ENCODE measurements at regions not wholly inside any gene's neighbourhood (a gene's known extent, or its start where the extent isn't known, plus 50 kb on each side); places are given as distances from the start of the nearest gene placed in this dataset.

DNA sequence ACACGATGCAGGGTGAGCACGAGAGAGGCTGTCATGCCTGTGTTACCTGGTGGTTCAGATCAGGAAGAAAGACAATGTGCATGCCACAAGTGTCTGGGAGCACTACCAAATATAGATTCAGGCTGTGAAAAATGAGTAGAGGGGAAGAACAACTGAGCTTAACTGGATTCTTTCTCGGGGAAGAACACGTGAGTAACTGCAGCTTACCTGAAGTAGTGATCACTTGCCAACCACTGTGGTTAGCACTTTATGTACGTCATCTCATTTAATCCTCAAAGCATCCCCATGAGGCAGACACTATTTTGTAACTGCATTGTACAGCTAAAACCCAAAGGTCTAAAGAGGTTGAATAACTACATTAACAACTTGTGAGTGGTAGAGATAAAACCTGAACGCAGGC, 746.2 kb downstream of the TUSC7 start:
- Mint-ChIP-seq H3K27ac (no peak overlapping the region), H3K36me3 (ENCODE audit: low read depth) (no peaks in the 10 kb centered on the region), H3K9me3 (no peaks in the 10 kb centered on the region), H3K4me3 (no peak overlapping the region), H3K4me1 (no peaks in the 10 kb centered on the region), H3K27me3 (no peaks in the 10 kb centered on the region)
- no peak for DNase-seq
- intact Hi-C loops (cut with micrococcal nuclease): no loop called here
- no peak for ATAC-seq (ENCODE audit: low read depth)
- ChIA-PET CTCF (no interaction called here), POLR2A (no interaction called here)
- TF ChIP-seq, protein P1, sequence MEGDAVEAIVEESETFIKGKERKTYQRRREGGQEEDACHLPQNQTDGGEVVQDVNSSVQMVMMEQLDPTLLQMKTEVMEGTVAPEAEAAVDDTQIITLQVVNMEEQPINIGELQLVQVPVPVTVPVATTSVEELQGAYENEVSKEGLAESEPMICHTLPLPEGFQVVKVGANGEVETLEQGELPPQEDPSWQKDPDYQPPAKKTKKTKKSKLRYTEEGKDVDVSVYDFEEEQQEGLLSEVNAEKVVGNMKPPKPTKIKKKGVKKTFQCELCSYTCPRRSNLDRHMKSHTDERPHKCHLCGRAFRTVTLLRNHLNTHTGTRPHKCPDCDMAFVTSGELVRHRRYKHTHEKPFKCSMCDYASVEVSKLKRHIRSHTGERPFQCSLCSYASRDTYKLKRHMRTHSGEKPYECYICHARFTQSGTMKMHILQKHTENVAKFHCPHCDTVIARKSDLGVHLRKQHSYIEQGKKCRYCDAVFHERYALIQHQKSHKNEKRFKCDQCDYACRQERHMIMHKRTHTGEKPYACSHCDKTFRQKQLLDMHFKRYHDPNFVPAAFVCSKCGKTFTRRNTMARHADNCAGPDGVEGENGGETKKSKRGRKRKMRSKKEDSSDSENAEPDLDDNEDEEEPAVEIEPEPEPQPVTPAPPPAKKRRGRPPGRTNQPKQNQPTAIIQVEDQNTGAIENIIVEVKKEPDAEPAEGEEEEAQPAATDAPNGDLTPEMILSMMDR (IDR thresholded peaks at IDR 0.05): no peak

DNA sequence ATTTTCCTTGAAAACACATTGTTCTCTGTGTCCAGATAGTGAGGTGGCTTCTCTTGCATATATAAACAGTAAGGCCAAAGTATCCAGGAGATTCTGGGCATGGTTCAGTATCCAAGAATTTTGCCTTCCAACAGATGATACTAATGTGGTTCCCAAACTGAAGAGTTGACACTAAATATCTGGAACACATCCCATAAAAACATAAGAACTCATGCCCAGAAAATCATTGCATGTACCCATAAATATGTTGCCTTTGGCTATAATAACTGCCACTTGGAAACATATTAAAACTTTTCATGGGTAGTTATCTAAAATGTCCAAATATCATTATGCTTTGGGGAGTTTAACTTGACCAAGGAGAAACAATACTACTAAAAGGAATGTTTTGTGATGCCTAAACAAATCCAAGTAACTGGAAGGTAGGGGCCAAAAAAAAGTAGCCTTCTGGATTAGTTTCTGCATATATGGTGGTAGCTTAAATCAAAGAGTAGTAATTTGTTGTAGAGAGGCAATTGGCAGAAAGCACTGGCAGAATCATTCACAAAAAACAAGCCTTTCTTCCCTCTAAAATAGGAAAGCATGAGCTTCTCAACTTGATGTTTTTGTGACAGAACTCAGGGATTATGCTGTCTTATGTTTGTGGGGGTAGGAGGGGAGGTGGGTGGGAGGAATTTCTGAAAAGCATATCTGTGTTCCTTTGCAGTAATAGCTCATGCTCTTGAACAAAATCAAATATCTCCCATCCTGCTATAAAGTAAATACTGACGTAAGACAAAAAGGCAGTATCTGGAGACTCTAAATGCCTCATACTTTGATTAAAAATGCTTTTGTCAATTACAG, 753.9 kb downstream of the TUSC7 start:
- H3K27me3 Mint-ChIP-seq: no peaks in the 10 kb centered on the region
- ATAC-seq (ENCODE audit: low read depth) (no peak), DNase-seq (no peak)
- no peaks in the 10 kb centered on the region for H3K9me3 Mint-ChIP-seq
- ChIA-PET POLR2A (no interaction called here), CTCF (no interaction called here)
- intact Hi-C loops (cut with micrococcal nuclease): no loop called here
- H3K36me3 Mint-ChIP-seq (ENCODE audit: low read depth): no peaks in the 10 kb centered on the region
- no peak overlapping the region for H3K4me3 Mint-ChIP-seq
- H3K4me1 Mint-ChIP-seq: no peaks in the 10 kb centered on the region
- TF ChIP-seq, protein P1 (IDR thresholded peaks at IDR 0.05): no peak
- no peak overlapping the region for H3K27ac Mint-ChIP-seq

DNA sequence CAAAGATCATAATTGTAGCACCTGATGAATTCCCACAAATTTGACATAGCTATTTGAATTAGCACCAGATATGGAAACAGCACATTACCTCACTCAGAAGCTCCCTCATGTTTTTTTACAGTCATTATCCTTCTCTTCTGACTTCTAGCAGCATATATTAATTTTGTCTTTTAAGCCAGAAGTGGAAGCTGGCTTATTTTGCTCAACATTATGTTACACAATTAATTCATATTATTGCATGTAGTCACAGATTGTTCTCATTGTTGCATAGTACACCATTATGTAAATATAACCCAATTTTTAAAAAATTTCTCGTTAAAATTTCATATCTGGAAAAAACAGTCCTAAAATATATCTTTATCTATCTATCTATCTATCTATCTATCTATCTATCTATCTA, 762.3 kb downstream of the TUSC7 start:
- POLR2A ChIA-PET: no interaction called here
- no peaks in the 10 kb centered on the region for H3K27me3 Mint-ChIP-seq
- CTCF ChIA-PET: no interaction called here
- TF ChIP-seq, protein P1 (IDR thresholded peaks at IDR 0.05): no peak
- DNase-seq: no peak
- no peak overlapping the region for H3K4me3 Mint-ChIP-seq
- no peak for ATAC-seq (ENCODE audit: low read depth)
- H3K4me1 Mint-ChIP-seq: no peaks in the 10 kb centered on the region
- H3K36me3 Mint-ChIP-seq (ENCODE audit: low read depth): no peaks in the 10 kb centered on the region
- no peaks in the 10 kb centered on the region for H3K9me3 Mint-ChIP-seq
- no peak overlapping the region for H3K27ac Mint-ChIP-seq
- intact Hi-C loops (cut with micrococcal nuclease): no loop called here

DNA sequence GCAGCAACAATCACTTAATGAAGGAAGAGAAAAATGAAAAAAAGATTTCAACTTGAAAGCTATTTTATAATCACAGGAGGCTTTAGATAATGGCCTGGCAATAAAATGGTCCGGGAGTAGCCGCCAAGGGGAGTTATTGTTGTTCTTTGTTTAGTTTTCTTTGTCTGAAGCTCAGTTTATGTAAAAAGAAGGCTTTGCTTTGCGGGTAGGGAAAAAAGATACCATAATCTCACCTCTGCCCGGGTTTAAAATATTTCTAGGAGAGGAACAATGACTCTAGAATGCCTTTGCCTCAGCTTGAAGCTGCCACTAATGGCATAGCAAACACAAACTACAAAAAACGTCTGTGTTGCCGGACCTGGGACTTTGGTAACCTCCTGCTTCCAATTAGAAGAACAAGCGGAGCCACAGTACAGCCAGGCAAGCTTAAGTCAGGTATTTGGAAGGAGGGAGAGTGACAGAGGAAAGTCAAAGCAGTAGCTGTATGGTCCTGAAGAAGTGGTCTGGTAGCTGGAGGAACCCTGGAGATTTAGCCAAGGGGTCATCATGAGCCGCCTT, 764.5 kb downstream of the TUSC7 start:
- no peaks in the 10 kb centered on the region for H3K36me3 Mint-ChIP-seq (ENCODE audit: low read depth)

DNA sequence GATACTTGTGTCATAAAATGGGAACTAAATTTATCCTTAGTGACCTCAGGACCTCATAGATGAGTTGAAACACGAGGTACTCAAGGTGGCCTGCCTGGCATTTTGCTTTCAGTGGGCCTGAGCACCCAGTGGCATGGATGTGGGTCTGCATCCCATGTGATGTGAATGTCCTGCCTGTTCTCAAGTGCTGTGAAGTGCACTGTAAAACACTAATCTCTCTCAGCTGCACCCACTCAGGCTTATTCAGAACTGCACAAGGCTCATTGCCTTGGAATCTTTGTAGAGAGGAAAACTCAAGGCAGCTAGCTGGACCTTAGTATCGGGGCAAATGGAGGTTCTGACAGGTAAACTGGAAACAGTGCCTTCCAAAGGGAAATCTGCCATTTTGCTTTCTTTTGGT, 767.0 kb downstream of the TUSC7 start:
- no peak overlapping the region for H3K4me3 Mint-ChIP-seq
- DNase-seq (no peak), ATAC-seq (ENCODE audit: low read depth) (no peak)
- H3K27ac Mint-ChIP-seq: no peak overlapping the region
- CTCF ChIA-PET: no interaction called here
- no peaks in the 10 kb centered on the region for H3K4me1 Mint-ChIP-seq
- H3K9me3 Mint-ChIP-seq: no peaks in the 10 kb centered on the region
- POLR2A ChIA-PET: no interaction called here
- H3K27me3 Mint-ChIP-seq: no peaks in the 10 kb centered on the region
- intact Hi-C loops (cut with micrococcal nuclease): no loop called here
- TF ChIP-seq, protein P1 (IDR thresholded peaks at IDR 0.05): no peak
- H3K36me3 Mint-ChIP-seq (ENCODE audit: low read depth): no peaks in the 10 kb centered on the region

More for the DNA sequence above, 764.5 kb downstream of the TUSC7 start:
- no peaks in the 10 kb centered on the region for H3K27me3 Mint-ChIP-seq
- H3K4me3 Mint-ChIP-seq: no peak overlapping the region
- H3K27ac Mint-ChIP-seq: no peak overlapping the region
- ChIA-PET POLR2A (no interaction called here), CTCF (no interaction called here)
- no peaks in the 10 kb centered on the region for H3K9me3 Mint-ChIP-seq
- ATAC-seq (ENCODE audit: low read depth): no peak
- TF ChIP-seq, protein P1 (IDR thresholded peaks at IDR 0.05): no peak
- DNase-seq: no peak
- intact Hi-C loops (cut with micrococcal nuclease): no loop called here
- H3K4me1 Mint-ChIP-seq: no peaks in the 10 kb centered on the region
